Activated naive CD4-positive, alpha-beta T cell treated with anti-CD3 and anti-CD28 coated beads for 36 hours (primary cell): ENCODE measurements at regions not wholly inside any gene's neighbourhood (a gene's known extent, or its start where the extent isn't known, plus 50 kb on each side); places are given as distances from the start of the nearest gene placed in this dataset.
"Not testable (repeated sequence)": the region's sequence is repeated elsewhere in the genome, so short reads cannot be mapped to it uniquely, and the experiment has no call there.

ENCODE experiments used
- CTCF ChIA-PET: fragments of 350-600 bp; sonication (Branson Sonifier 250); formaldehyde crosslinking; loops from one replicate; lab custom pipeline; 2021; ENCODE audit warnings: antibody characterized with exemption; lab: Charles Lee
- DNase-seq: peaks from one replicate; pipeline ENCODE4 v3.0.0-alpha.2; 2020
- H3K27ac Mint-ChIP-seq: one replicate; pipeline ENCODE4 v1.8.0; 2021; ENCODE audit warnings: mild to moderate bottlenecking, mixed read lengths
- H3K27me3 Mint-ChIP-seq: one replicate; pipeline ENCODE4 v1.8.0; 2021; ENCODE audit warnings: low read depth, mixed read lengths
- H3K36me3 Mint-ChIP-seq: one replicate; pipeline ENCODE4 v1.8.0; 2021; ENCODE audit warnings: low read depth, mixed read lengths
- H3K4me1 Mint-ChIP-seq: one replicate; pipeline ENCODE4 v1.8.0; 2021; ENCODE audit warnings: low read depth, mixed read lengths
- H3K4me3 Mint-ChIP-seq: one replicate; pipeline ENCODE4 v1.8.0; 2021; ENCODE audit warnings: mild to moderate bottlenecking, moderate library complexity, mixed read lengths
- H3K9me3 Mint-ChIP-seq: one replicate; pipeline ENCODE4 v1.8.0; 2021; ENCODE audit warnings: mixed read lengths
- intact Hi-C: fragments of 100-400 bp; cut with micrococcal nuclease; formaldehyde crosslinking; loops from one replicate; pipeline ENCODE4 v1.15.1; 2023

DNA sequence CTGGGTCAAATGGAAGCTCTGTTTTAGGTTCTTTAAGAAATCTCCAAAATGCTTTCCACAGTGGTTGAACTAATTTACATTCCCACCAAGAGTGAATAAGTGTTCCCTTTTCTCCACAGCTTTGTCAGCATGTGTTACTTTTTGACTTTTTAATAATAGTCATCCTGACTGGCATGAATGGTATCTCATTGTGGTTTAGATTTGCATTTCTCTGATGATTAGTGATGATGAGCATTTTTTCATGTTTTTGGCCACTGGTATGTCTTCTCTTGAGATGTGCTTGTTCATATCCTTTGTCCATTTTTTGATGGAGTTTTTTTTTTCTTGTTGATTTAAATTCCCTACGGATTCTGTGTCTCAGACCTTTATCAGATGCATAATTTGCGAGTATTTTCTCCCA lies 745.0 kb upstream of the BCHE start:
- intact Hi-C loops, result no loop called here
- H3K27ac Mint-ChIP-seq, result no peak overlapping the region

DNA sequence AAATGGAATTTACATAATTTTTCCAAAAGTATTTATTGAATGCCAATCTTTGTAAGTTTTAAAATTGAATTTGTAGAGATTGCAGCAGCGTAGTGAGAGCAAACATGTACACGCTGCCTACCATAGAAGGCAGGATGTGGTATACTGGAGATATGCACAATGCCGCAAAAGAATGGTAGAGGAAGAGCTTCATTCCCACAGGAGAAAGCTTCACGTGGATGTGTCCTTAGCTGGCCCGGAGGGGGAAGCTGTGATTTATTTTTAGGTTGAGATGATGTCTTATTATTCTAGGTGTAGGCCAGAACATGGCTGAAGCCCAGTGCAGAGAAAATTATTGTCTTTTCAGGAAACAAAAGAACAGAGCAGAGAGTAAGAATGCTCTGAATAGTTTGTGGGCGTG lies 743.3 kb upstream of the BCHE start:
- Mint-ChIP-seq H3K27me3 (no peaks in the 10 kb centered on the region), H3K27ac (no peak overlapping the region), H3K9me3 (peaks cover 10% of the 10 kb centered on the region), H3K36me3 (no peaks in the 10 kb centered on the region), H3K4me3 (no peak overlapping the region), H3K4me1 (no peaks in the 10 kb centered on the region)
- no peak for DNase-seq
- CTCF ChIA-PET, result no interaction called here
- intact Hi-C loops, result no loop called here

More for the DNA sequence above, 745.0 kb upstream of the BCHE start:
- CTCF ChIA-PET, result no interaction called here
- Mint-ChIP-seq H3K4me1 (no peaks in the 10 kb centered on the region), H3K27me3 (no peaks in the 10 kb centered on the region), H3K36me3 (no peaks in the 10 kb centered on the region), H3K4me3 (no peak overlapping the region), H3K9me3 (peaks cover 10% of the 10 kb centered on the region)
- no peak for DNase-seq

DNA sequence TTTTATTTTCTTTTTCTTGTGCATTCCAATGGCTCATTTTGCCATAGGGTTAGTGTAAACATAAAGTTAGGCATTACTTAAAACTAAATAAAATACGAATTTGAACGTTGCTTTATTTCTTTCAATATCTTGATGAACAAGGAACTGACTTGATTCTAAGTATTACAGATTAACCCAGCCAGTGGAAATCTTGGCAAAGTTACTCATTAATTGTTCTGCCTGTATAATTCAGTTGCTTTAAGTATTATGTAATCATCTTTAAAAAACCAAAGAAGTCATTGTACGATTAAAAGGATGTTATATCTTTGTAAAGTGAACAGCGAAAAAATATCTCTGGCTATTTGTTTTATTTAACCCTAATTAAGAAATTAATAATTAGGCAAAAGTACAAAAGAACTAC lies 737.9 kb upstream of the BCHE start:
- Mint-ChIP-seq H3K27ac (no peak overlapping the region), H3K4me1 (no peaks in the 10 kb centered on the region), H3K4me3 (no peak overlapping the region), H3K36me3 (no peaks in the 10 kb centered on the region), H3K27me3 (no peaks in the 10 kb centered on the region), H3K9me3 (peaks cover 9% of the 10 kb centered on the region)
- CTCF ChIA-PET, result no interaction called here
- no peak for DNase-seq
- intact Hi-C loops, result no loop called here

DNA sequence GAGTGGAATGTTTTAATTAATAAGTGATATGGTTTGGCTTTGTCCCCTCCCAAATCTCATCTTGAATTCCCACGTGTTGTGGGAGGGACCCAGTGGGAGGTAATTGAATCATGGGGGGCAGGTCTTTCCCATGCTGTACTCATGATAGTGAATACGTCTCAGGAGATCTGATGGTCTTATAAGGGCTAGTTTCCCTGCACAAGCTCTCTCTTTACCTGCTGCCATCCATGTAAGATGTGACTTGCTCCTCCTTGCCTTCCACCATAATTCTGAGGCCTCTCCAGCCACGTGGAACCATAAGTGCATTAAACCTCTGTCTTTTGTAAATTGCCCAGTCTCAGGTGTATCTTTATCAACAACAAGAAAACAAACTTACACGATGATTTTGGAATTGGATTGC lies 734.5 kb upstream of the BCHE start:
- H3K36me3 Mint-ChIP-seq, H3K27ac Mint-ChIP-seq, intact Hi-C loops, H3K4me3 Mint-ChIP-seq, DNase-seq, H3K4me1 Mint-ChIP-seq, CTCF ChIA-PET, H3K27me3 Mint-ChIP-seq: not testable (repeated sequence)
- H3K9me3 Mint-ChIP-seq, result peaks cover 11% of the 10 kb centered on the region

DNA sequence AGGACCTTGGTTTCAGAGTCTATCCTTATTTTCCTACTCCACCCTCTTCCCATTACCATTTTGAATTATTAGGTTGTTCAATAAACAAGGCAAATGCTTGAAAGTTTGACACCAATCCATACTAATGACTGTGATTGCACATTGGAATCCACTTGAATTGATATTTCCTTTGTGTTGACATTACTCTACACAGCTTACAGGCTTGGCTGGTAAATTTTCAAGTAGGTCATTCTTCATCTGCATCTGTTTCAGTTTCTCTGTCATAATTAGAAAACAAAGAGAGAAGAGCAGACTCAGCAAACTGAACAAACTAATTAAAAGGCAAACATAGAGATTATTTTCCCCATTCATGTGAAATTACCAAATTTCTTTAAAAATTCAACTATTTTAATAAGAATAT lies 732.9 kb upstream of the BCHE start:
- no peak for DNase-seq
- H3K9me3 Mint-ChIP-seq, result peaks cover 11% of the 10 kb centered on the region
- no peak overlapping the region for H3K4me3 Mint-ChIP-seq
- H3K36me3 Mint-ChIP-seq, result no peaks in the 10 kb centered on the region
- intact Hi-C loops, result no loop called here
- no peaks in the 10 kb centered on the region for H3K27me3 Mint-ChIP-seq
- H3K4me1 Mint-ChIP-seq, result no peaks in the 10 kb centered on the region
- CTCF ChIA-PET, result interaction anchor here (0.7 kb wide), 1 partner anchor 444 kb away, joined by 3 read pairs; no protein-coding TSS in a partner anchor
- no peak overlapping the region for H3K27ac Mint-ChIP-seq

DNA sequence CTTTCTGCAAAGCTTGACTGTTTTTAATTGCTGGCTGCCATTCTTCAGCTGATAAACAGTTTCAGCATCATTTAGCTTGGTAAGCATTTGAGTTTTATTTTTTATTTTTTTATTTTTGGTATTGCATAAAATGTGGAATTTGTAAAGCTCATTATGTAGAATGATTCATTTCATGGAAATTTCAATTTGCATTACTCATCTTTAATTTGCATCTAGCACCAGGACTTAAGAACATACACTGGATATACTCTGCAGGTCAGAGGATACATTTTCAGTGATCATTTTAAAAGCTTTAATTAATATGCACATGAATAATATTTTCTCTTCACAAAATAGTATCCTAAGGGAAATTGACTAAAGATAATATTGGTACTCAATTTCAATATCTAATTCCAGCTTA lies 732.4 kb upstream of the BCHE start:
- Mint-ChIP-seq H3K4me3 (no peak overlapping the region), H3K36me3 (no peaks in the 10 kb centered on the region), H3K4me1 (no peaks in the 10 kb centered on the region), H3K27me3 (no peaks in the 10 kb centered on the region), H3K9me3 (peaks cover 11% of the 10 kb centered on the region), H3K27ac (no peak overlapping the region)
- DNase-seq, result no peak
- intact Hi-C loops, result no loop called here
- CTCF ChIA-PET, result no interaction called here

DNA sequence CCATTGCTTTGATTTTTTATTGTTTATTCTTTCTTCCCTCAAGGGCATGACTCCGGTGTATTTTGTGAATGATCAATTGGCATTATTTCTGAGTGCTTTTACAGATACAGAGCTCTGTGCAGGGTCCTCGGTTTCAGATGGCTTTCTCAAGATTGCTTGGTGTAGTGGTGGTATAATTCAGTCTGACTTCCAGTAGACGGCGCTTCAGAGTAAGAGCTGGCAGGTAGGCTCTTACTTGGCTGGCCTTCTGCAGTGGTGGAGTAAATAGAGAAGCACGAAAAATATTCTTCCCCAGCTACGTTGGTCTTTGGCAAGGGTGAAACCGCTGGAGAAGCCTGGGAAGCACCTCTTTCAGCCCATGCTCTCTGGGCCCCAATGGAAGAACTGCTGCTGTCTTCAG lies 723.0 kb upstream of the BCHE start:
- Mint-ChIP-seq H3K27ac (no peak overlapping the region), H3K9me3 (peaks cover 14% of the 10 kb centered on the region), H3K4me3 (no peak overlapping the region), H3K4me1 (no peaks in the 10 kb centered on the region), H3K36me3 (no peaks in the 10 kb centered on the region), H3K27me3 (no peaks in the 10 kb centered on the region)
- intact Hi-C loops, result no loop called here
- DNase-seq, result no peak
- CTCF ChIA-PET, result no interaction called here

DNA sequence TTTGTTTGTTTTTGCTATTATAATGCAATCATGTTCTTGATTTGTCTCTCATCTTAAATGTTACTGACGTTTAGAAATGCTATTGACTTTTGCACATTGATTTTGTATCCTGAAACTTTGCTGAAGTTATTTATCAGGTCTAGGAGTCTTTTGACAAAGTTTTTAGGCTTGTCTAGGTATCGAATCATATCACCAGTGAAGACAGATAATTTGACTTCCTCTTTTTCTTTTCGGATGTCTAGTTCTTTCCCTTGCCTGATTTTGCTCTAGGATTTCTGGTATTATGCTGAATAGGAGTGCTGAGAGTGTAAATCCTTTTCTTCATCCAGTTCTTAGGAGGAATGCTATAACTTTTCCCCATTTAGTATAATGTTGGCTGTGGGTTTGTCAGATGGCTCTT lies 719.7 kb upstream of the BCHE start:
- no peak overlapping the region for H3K27ac Mint-ChIP-seq
- CTCF ChIA-PET, result no interaction called here
- H3K27me3 Mint-ChIP-seq, result no peaks in the 10 kb centered on the region
- intact Hi-C loops, result no loop called here
- DNase-seq, result no peak
- H3K4me3 Mint-ChIP-seq, result no peak overlapping the region
- H3K36me3 Mint-ChIP-seq, result no peaks in the 10 kb centered on the region
- H3K4me1 Mint-ChIP-seq, result no peaks in the 10 kb centered on the region
- H3K9me3 Mint-ChIP-seq, result peaks cover 14% of the 10 kb centered on the region

DNA sequence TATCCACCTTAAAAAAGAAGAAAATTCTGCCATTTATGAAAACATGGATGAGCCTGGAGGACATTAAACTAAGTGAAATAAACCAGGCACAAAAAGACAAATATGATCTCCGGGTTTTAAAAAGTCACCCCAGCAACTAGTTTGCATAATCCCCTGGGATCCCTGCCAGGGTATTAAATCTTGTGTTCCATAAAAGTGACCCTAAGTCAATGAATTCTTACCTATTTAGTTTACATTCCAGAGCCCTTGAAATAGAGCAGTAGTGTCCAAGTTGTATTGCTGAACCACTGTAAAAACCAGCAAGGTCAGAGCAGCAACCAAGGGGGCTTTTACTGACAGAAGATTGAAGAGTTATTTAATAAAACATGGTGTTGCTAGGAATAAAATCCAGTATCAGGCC lies 716.8 kb upstream of the BCHE start:
- intact Hi-C loops, result no loop called here
- CTCF ChIA-PET, result no interaction called here
- no peak for DNase-seq
- no peaks in the 10 kb centered on the region for H3K27me3 Mint-ChIP-seq
- no peaks in the 10 kb centered on the region for H3K4me1 Mint-ChIP-seq
- H3K27ac Mint-ChIP-seq, result no peak overlapping the region
- H3K36me3 Mint-ChIP-seq, result no peaks in the 10 kb centered on the region
- H3K4me3 Mint-ChIP-seq, result no peak overlapping the region
- peaks cover 10% of the 10 kb centered on the region for H3K9me3 Mint-ChIP-seq

DNA sequence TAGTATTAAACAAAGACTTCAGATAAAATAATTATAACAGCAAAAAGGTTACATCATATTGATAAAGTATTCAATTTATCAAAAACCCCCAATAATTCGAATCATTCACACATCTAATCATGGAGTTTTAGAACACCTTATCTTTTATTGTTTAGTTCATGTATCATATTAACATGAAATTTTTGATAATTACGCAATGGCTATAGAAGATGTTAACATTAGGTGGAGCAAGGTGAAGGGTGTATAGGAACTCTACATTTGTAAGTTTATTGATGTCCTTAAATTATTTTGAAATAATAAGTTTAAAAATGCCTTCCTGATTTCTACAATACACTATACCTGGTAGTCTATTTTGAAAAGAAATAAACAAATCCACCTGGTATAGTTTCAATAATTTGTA lies 696.5 kb upstream of the BCHE start:
- Mint-ChIP-seq H3K4me1 (no peaks in the 10 kb centered on the region), H3K27ac (no peak overlapping the region), H3K4me3 (no peak overlapping the region), H3K27me3 (no peaks in the 10 kb centered on the region), H3K36me3 (no peaks in the 10 kb centered on the region), H3K9me3 (peaks cover 15% of the 10 kb centered on the region)
- intact Hi-C loops, result no loop called here
- CTCF ChIA-PET, result no interaction called here
- no peak for DNase-seq

DNA sequence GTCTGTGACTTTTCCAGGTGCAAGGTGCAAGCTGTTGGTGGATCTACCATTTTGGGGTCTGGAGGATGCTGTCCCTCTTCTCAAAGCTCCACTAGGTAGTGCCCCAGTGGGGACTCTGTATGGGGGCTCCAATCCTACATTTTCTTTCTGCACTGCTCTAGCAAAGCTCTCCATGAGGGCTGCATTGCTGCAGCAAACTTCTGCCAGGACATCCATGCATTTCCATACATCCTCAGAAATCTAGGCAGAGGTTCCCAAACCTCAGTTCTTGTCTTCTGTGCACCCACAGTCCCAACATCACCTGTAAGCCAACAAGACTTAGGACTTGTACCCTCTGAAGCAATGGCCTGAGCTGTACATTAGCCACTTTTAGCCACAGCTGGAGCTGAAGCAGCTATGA lies 694.5 kb upstream of the BCHE start:
- CTCF ChIA-PET, result no interaction called here

DNA sequence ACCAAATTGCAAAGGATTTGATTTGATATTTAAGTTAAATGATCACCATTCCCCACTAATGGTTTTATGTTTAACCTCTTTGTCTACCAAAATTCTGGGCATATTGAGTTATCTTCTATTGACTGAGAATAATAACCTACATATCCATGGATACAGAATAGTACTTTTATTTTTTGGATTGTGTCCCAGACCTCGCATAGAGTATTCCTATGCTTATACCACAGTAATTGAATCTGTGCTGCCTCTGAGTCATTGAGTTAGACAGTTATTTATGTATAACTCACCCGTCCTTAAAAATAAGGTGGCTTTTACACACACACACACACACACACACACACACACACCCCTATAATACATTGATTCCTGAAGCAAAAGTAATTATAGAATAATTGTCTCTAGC lies 690.1 kb upstream of the BCHE start:
- CTCF ChIA-PET, result no interaction called here
- Mint-ChIP-seq H3K4me3 (no peak overlapping the region), H3K36me3 (no peaks in the 10 kb centered on the region), H3K27ac (no peak overlapping the region), H3K4me1 (no peaks in the 10 kb centered on the region), H3K27me3 (no peaks in the 10 kb centered on the region), H3K9me3 (peaks cover 8% of the 10 kb centered on the region)
- intact Hi-C loops, result no loop called here
- no peak for DNase-seq

More for the DNA sequence above, 694.5 kb upstream of the BCHE start:
- intact Hi-C loops, result no loop called here
- no peaks in the 10 kb centered on the region for H3K27me3 Mint-ChIP-seq
- H3K9me3 Mint-ChIP-seq, result peaks cover 13% of the 10 kb centered on the region
- H3K4me3 Mint-ChIP-seq, result no peak overlapping the region
- no peak overlapping the region for H3K27ac Mint-ChIP-seq
- no peaks in the 10 kb centered on the region for H3K4me1 Mint-ChIP-seq
- DNase-seq, result no peak
- no peaks in the 10 kb centered on the region for H3K36me3 Mint-ChIP-seq

DNA sequence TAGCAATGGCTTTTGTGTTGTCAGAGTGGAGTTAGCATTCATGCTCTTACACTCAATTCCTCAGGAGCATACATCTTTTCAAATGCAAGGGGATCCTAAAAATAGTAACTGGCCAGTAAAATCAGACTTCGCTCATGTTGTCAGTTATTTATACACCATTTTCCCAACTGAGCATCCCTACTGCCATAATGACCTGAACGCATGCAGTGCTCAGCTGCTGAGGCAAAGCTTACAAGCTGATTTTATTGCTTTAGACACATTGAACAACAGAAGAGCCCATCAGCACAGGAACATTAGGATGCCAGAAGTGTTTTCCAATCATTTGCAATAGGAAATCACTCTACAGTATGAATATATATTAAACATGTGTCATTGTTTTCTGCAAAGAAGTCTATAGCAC lies 689.7 kb upstream of the BCHE start:
- CTCF ChIA-PET, result no interaction called here
- intact Hi-C loops, result no loop called here
- Mint-ChIP-seq H3K4me1 (no peaks in the 10 kb centered on the region), H3K27me3 (no peaks in the 10 kb centered on the region), H3K9me3 (peaks cover 5% of the 10 kb centered on the region), H3K4me3 (no peak overlapping the region), H3K27ac (no peak overlapping the region), H3K36me3 (no peaks in the 10 kb centered on the region)
- DNase-seq, result no peak

DNA sequence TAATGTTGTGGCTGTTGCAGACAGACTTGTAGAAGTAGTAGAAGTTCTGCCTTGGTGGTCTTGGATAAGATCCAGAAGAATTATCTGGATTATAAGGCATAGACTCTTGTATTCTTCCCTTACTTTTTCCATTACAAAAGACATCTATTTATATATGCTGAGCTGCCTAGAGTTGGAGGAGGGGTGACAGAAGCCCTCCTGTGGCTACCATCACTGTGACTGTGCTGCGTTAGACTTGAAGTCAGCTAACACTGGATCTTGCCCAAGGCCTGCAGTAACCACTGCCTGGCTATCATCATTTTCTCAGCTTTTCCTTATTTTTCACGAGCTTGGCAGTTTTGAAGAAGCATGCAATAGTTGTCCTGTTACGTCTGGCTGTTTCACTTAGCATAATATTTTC lies 684.8 kb upstream of the BCHE start:
- CTCF ChIA-PET, result no interaction called here
- intact Hi-C loops, result no loop called here
- Mint-ChIP-seq H3K4me3 (no peak overlapping the region), H3K27ac (no peak overlapping the region), H3K36me3 (no peaks in the 10 kb centered on the region), H3K9me3 (peaks cover 17% of the 10 kb centered on the region), H3K4me1 (no peaks in the 10 kb centered on the region), H3K27me3 (no peaks in the 10 kb centered on the region)
- DNase-seq, result no peak
